Spleen (tissue), 7 donors: ENCODE measurements at regions not wholly inside any gene's neighbourhood (a gene's known extent, or its start where the extent isn't known, plus 50 kb on each side); places are given as distances from the start of the nearest gene placed in this dataset.

Source experiments
- CTCF ChIP-seq, 11 experiments: fragments of 200-600 bp in 7 of 11; fragments of 450-650 bp in 4 of 11; sonication (generic) in 4 of 11; IDR thresholded peaks in 8 of 11; conservative IDR thresholded peaks in 3 of 11; 1 replicate in 7 of 11; 2 replicates in 4 of 11; pipeline versions ENCODE4 v1.4.0 to v1.8.0; 2016 to 2021; ENCODE audit warnings: antibody characterized with exemption in 11 of 11, inconsistent platforms in 4 of 11, mild to moderate bottlenecking in 1 of 11
- POLR2A ChIP-seq, 3 donors: fragments of 450-650 bp; IDR thresholded peaks; one replicate each; pipeline ENCODE4 v1.5.1; 2017; ENCODE audit warnings: antibody characterized with exemption in 3 of 3, mild to moderate bottlenecking in 1 of 3
- POLR2AphosphoS5 ChIP-seq, 3 donors: sonication (generic); formaldehyde crosslinking; IDR thresholded peaks; one replicate each; pipeline ENCODE4 v1.5.1; 2017; ENCODE audit warnings: antibody characterized with exemption in 3 of 3
- donor health status: DM: no; HTN: no; CAD: no; lungs with moderate emphysema.
- donor health status: DM: no; HTN: no; CAD: no.
- donor health status: DM: no; HTN: no; CAD: no.

GRCh38 chr9:108534741-108535140, 321.0 kb downstream of the ACTL7B start:
- TF ChIP-seq POLR2A (IDR thresholded peaks at IDR 0.05) (no peak), CTCF (IDR thresholded peaks at IDR 0.05 in 8 of 11, conservative IDR thresholded peaks at IDR 0.05 in 3 of 11) (no peak), POLR2AphosphoS5 (IDR thresholded peaks at IDR 0.05) (no peak)
